Breast epithelium (tissue), 3 donors: ENCODE measurements at regions not wholly inside any gene's neighbourhood (a gene's known extent, or its start where the extent isn't known, plus 50 kb on each side); places are given as distances from the start of the nearest gene placed in this dataset.

Experiments used
- CTCF ChIP-seq, 3 donors: fragments of 450-650 bp; IDR thresholded peaks; one replicate each; pipeline ENCODE4 v1.5.1; 2016 to 2017; ENCODE audit warnings: antibody characterized with exemption in 3 of 3, mild to moderate bottlenecking in 3 of 3, moderate library complexity in 3 of 3
- POLR2A ChIP-seq: fragments of 450-650 bp; IDR thresholded peaks from one replicate; pipeline ENCODE4 v1.6.1; 2016; ENCODE audit warnings: antibody characterized with exemption, mild to moderate bottlenecking, moderate library complexity
- POLR2AphosphoS5 ChIP-seq, 3 donors: sonication (generic); formaldehyde crosslinking; IDR thresholded peaks; one replicate each; pipeline ENCODE4 v1.6.1; 2017; ENCODE audit warnings: antibody characterized with exemption in 3 of 3

DNA sequence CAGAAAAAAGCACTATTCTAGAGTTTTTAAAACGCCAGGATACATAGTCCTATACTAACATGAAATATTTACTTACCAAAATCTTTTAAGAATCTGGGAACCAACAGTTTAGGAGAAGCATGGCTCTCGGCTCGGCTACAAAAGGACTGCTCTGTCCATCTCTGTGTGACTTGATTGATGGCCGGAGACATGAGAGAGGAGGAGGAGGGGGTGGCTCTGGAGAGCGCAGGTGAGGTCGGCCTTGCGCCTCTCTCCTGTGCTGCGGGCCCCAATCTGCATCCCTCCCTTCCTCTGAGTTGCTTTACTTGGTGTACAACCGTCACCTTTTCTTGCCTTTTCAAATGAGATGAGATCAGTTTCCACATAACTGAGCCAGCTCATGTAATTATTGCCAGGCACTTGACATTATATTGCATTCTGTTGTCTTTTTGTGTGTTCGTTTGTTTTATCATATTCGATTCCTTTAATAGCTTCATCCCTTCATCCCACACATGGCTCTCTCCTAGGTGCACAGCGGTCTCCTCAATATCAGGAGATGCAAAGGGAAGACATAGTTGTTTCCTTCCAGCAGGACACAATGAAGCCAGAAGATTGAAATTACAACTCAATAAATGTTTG lies 87.8 kb upstream of the KLF6 start:
- no peak for TF ChIP-seq CTCF (IDR thresholded peaks at IDR 0.05)
- TF ChIP-seq POLR2A, result no peak
- TF ChIP-seq POLR2AphosphoS5 (IDR thresholded peaks at IDR 0.05), result no peak
